HG03558 (cell line): ENCODE measurements at regions not wholly inside any gene's neighbourhood (a gene's known extent, or its start where the extent isn't known, plus 50 kb on each side); places are given as distances from the start of the nearest gene placed in this dataset.

Experiments used
- ATAC-seq: cut with Tn5 transposase; IDR thresholded peaks from one replicate; pipeline ENCODE4 v1.9.1; 2021; ENCODE audit warnings: moderate number of reproducible peaks; ENCODE audit not compliant: unreplicated experiment; ENCODE audit errors: extremely low read depth

- ATAC-seq: no peak
These were observed 299.2 kb upstream of the ZSWIM2 start for GRCh38 chr2:187148059-187148714.

GRCh38 chr2:187143537-187143936 is 294.6 kb upstream of the ZSWIM2 start:
- no peak for ATAC-seq

DNA sequence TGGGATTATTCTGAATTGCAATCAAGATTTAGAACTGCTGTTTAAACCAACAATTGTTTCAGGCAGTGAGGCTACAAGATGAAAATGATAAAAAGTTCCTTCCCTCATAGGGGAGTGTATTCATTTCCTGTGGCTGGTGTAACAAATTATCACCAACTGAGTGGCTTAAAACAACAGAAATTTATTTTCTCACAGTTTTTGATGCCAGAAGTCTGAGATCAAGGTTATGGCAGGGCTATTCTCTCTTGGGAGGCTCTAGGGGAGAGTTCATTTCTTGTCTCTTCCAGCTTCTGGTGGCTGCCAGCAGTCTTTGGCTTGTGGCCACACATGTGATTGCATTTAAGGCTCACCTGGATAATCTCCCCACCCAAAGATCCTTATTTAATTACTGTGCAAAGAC is 290.5 kb upstream of the ZSWIM2 start:
- no peak for ATAC-seq

DNA sequence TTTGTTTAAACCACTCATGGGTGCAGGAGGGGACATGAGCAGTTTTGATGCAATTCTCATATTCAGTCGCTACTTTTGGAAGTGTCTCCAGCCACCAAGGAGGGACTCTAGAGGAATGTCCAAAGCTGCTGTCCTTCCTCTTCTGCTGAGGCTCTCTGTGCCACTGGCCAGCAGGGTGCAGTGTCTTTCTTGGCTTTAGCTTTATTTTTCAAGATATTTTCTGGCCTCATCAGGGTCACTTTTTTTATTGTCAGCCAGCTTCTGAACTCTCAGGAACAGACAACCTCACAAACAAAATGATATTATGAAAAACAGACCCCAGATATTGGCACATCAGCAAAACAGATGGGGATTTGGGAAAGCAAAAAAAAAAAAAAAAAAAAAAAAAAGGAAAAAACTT is 289.3 kb upstream of the ZSWIM2 start:
- ATAC-seq: no peak

- no peak for ATAC-seq
These were observed 287.7 kb upstream of the ZSWIM2 start for GRCh38 chr2:187136646-187137045.

- no peak for ATAC-seq
These were observed 285.3 kb upstream of the ZSWIM2 start for GRCh38 chr2:187134306-187134705.

DNA sequence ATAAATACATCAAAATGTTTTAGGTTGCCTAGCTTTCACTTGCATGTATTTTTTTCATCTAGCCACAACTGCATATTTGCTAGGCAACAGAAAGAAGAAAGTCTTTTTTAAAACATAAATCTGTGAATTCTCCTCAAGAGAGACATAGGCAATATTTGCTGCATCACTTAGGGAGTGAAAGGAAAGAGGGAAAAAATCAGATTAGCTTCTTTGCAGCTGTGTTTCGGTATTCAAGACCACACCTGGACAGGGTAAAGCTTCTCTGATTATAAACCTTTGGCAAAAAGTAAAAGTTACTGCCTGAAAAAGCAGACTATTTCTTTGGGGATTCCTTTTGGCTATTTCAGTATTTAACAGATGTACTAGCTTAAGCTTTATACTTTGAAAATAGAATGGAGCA is 280.9 kb upstream of the ZSWIM2 start:
- no peak for ATAC-seq

DNA sequence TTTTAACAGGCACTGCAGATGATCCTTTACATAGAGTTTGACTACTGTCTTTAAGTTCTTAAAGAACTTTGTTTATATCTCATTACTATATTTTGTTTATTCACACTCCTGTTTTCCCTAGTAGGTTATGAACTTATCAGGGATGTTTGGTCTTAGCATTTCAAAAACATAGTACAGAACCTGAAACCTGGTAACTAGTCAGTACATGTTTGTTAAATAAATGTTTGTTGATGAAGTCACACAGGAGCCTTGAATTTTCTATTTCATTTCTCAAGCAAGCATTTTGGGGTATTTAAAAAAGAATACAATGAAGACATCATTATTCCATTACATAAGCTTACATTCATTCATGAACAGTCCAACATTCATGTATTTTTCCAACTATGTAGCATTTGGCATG is 280.3 kb upstream of the ZSWIM2 start:
- no peak for ATAC-seq

DNA sequence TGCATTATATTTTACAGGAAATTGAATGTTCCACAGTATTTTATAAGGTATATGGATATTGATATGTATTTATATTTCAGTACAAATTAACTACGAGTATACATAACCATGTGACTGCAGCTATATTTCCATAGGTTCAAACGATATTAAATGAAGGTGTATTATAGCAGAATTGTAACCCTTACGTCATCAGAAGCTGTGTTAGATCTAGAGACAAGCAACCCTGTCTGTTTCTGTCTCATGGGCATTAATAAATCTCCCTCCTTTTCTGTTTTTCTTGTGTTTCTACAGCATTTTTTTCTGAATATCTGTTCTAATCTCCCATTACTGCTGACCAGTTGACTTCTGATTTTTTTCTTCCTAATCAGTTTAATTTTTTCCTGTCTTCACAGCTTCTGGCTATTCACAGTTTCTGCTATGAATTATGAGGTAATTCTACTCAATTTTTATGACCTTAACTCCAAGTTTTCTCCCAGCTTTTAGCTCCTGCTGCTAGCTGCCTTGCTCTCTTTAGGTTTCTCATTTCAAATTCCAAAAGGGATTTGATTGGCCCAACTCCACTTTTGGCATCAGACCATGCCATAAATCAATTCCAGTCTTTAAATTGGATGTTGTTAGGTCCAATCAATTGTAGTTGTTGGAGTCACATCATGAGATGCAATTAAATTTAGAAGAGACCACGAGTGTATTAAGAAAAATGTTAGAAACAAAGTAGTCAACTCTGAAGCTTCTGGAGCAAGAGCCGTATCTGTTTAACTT is 277.5 kb upstream of the ZSWIM2 start:
- no peak for ATAC-seq

DNA sequence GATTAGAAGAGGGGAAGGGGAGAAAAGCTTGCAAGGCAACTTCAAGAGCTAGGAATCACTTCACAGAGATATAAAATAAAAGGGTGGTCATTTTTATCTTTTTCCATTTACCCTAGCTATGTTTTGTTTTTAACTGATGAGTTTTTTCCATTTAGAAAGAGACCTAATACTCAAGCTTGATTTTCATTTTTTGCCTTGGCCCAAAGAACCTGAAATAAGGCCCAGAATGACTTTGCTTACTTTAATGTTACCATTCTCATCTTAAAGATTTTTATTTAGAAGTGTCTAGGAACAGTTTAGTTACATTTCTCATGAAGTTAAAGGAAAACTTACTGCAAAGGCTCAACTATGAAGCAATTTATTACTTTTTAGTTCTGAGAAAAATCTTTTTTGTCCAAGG is 276.3 kb upstream of the ZSWIM2 start:
- ATAC-seq: no peak

DNA sequence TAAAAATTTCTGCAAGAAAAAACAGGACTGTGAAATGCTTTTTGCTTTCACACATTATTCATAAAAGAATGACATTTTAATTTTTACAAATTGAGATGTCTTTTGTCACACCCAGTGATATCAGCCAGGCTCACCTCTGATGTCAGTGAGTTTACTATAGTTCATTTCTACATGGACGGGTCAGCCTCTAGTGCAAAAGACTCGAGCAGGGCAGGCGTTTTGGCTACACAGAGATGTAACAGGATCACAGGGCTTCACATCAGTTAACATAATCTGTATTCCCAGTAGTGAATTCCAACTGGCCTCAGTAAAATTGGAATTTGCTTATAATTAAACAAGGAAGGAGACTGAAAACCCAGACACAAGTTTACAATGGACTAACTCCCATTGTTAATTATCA is 275.6 kb upstream of the ZSWIM2 start:
- no peak for ATAC-seq

GRCh38 chr2:187118331-187119099 is 269.5 kb upstream of the ZSWIM2 start:
- ATAC-seq: no peak

- no peak for ATAC-seq
These were observed 268.5 kb upstream of the ZSWIM2 start for GRCh38 chr2:187117483-187117882.

DNA sequence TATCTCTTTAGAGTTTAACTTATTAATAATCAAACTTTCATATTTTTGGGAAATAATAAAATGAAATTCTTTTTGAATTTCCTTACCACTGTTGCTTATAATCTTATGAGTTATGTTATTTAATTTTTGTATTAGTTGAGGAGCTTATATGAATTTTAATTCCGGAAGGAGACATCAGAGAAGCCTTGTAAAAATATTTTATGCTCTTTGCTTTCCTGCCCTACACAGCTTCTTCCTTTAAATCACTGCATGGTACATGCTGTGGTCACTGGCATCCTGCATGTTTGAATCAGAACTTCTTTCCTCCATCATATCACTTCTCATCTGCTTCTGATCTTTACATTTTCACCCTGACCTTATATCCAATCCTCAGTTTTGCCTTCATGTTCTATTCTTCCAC is 266.7 kb upstream of the ZSWIM2 start:
- ATAC-seq: no peak

DNA sequence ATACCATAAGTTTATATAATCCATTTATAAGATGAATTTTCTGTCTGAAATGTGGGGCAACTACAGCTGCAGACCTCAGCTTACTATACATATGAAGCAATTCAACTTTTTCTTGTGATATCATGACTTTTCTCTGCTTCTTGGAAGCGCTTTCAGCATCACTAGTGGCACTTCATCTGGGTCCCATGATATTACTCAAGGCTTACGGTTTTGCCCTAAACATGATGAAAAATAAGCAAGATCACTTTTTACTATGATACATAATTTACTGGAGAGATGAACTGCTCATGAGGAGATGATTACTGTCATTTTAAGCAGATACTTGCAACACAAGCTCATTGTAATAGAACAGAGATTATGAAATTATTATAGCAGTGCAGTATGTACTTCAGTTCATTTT is 258.0 kb upstream of the ZSWIM2 start:
- no peak for ATAC-seq

- no peak for ATAC-seq
These were observed 256.2 kb upstream of the ZSWIM2 start for GRCh38 chr2:187105218-187105617.

- no peak for ATAC-seq
These were observed 253.4 kb upstream of the ZSWIM2 start for GRCh38 chr2:187102381-187102780.

GRCh38 chr2:187098154-187098553 is 249.2 kb upstream of the ZSWIM2 start:
- ATAC-seq: no peak

- ATAC-seq: no peak
These were observed 244.9 kb upstream of the ZSWIM2 start for GRCh38 chr2:187093771-187094412.

DNA sequence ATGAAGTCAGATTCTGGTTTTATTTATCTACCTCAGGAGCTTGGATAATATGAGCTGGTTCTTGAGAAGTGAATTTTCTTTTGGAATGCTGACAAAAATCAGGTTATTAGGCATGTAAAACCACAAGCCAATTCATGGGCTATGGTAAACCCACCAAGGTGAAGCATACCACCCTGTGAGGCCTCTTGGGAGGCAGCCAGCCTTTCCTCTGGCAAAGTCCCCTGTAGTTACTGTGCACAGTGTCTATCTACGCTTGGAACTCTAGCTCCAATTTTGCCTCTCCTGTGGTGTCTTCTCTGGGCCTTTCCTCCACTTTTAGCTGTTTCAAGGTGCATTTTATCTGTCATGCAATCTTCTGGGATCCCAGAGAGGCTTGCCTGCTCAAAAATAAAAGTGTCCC is 242.7 kb upstream of the ZSWIM2 start:
- ATAC-seq: no peak

DNA sequence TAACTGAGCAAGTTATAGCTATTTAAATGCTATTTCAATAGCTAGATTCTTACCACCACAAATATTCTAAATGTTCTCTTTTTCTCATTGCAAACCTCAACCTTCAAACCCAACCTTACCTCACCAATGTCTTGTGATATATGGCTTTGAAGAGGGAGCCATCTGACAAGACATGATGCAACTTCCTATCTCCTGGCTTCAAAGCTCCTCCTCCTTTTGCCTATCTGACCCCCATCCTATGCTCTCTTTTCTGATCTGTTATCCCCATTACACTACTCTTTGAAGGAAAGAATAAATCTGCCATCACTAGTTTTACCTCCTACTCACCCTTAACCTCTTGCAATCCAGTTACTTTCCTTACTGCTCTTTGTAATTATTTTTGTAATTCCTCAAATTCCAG is 235.6 kb upstream of the ZSWIM2 start:
- no peak for ATAC-seq
